Choroid plexus epithelial cell (primary cell): ENCODE measurements at regions not wholly inside any gene's neighbourhood (a gene's known extent, or its start where the extent isn't known, plus 50 kb on each side); places are given as distances from the start of the nearest gene placed in this dataset.

Experiments used
- DNase-seq: peaks from one replicate; pipeline ENCODE4 v3.0.0-alpha.2; 2010; ENCODE audit warnings: low read depth
- H3K4me3 ChIP-seq: 2 replicates; pipeline ENCODE4 v1.5.1; 2011; ENCODE audit warnings: low read depth, mild to moderate bottlenecking, control low read depth, low read length, moderate library complexity
- TF ChIP-seq, protein P1 (sequence below): conservative IDR thresholded peaks from 2 replicates; pipeline ENCODE4 v1.5.1; 2011; ENCODE audit warnings: low read depth, mild to moderate bottlenecking, control low read depth, inconsistent platforms, low read length, moderate library complexity

DNA sequence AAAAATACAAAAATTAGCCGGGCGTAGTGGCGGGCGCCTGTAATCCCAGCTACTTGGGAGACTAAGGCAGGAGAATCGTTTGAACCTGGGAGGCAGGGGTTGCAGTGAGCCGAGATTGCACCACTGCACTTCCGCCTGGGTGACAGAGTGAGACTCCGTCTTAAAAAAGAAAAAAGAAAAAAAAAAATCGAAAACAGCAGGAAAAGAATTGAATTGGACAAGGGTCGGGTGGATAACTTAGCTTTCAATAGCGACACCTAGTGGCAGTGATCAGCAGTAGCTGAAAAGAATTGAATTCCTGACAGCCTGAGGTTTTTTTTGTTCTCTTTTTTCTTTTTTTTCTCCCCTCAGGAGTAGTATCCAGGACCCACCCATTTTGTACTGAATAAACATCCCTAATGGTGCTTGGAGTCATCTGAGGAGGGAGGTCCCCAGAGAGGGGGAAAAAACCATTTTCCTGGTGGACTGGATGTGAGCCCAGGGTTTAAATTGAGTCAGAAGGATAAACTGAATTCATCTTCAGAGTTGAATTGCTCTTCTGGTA lies 55.1 kb downstream of the CYCS start:
- peak overlapping the region; percentile 26 for H3K4me3 ChIP-seq
- TF ChIP-seq, protein P1, sequence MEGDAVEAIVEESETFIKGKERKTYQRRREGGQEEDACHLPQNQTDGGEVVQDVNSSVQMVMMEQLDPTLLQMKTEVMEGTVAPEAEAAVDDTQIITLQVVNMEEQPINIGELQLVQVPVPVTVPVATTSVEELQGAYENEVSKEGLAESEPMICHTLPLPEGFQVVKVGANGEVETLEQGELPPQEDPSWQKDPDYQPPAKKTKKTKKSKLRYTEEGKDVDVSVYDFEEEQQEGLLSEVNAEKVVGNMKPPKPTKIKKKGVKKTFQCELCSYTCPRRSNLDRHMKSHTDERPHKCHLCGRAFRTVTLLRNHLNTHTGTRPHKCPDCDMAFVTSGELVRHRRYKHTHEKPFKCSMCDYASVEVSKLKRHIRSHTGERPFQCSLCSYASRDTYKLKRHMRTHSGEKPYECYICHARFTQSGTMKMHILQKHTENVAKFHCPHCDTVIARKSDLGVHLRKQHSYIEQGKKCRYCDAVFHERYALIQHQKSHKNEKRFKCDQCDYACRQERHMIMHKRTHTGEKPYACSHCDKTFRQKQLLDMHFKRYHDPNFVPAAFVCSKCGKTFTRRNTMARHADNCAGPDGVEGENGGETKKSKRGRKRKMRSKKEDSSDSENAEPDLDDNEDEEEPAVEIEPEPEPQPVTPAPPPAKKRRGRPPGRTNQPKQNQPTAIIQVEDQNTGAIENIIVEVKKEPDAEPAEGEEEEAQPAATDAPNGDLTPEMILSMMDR = peak; percentile 84
- DNase-seq = peak; percentile 88

DNA sequence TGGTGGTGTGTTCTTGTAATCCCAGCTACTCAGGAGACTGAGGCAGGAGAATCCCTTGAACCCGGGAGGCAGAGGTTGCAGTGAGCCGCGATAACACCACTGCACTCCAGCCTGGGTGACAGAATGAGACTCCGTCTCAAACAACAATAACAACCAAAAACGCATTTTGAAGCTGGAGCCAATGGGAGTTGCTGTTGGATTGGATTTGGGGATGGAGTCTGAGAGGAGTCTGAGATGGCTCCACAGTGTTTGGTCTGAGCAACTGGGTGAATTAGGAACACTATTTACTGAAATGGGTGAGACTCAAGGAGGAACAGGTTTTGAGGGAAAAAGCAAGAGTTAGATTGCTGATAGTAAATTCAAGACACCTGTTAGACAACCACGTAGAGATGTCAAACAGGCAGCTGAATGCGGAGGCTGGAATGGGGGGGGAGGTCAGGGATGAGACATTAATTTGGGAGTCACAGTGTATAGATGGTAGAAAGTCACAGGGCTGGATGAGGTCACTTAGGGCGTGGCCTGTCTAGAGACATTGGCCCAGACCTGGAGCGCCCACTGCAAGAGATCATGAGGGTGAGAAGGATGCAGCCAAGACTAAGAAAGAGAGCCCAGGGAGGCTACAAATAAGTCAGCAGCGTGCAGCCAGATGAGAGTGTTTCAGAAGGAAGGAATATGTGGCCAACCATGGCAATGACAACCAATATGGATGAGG lies 56.4 kb downstream of the CYCS start:
- no peak for DNase-seq
- TF ChIP-seq, protein P1 = no peak
- H3K4me3 ChIP-seq = no peak overlapping the region

DNA sequence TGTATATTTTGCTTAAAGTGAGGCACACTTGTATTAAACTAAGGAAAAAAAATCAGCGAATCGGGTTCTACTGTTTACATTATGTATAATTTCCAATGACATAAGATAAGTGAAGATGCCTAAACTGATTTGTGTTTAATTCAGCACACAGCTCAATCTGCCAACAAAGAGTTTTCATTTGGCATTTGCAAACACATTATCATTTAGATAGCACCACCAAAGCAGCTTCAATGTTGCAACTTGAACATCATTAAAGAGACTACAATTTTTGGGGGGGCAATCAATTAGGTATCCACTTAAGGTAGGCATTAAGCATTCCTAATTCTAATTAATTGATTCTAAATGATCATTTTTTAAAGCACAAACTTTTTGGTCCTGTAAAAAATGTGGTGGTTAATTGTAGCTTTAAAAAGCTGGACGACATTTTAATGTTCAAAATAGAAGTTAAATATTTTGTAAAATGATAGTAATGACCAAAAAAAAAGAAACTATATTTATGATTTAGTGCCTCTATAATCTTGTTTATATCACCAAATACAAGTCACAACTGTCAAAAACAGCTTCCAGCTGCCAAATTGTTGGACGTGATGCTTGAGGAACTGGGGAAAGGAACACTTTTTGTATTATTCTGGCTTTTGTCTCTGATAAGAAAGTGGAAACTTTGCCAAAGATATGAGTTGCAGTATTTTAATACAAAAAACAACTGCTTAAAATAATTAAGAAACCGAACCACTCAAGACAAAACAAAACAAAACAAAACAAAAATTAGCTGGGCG lies 57.1 kb downstream of the CYCS start:
- TF ChIP-seq, protein P1 = no peak
- H3K4me3 ChIP-seq = no peak overlapping the region
- DNase-seq = no peak

DNA sequence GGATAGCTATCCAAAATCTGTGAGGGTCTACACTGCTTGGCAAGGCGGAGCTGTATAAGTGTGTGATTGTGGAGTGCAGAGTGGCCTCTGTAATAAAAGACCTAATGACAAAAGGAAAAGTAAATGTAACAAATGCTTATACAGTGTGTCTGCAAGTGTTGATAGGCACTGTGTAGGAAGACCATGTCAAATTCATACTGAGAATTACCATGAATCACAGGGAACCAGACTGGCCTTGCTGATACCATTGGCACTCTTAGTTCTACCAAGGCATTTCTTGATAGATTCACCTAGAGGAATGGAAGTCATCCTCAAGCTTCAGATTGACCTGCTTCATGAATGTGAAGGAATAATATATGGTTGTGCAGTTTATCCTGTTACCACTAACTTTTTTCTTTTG lies 58.8 kb downstream of the CYCS start:
- TF ChIP-seq, protein P1 = no peak
- no peak overlapping the region for H3K4me3 ChIP-seq
- no peak for DNase-seq

DNA sequence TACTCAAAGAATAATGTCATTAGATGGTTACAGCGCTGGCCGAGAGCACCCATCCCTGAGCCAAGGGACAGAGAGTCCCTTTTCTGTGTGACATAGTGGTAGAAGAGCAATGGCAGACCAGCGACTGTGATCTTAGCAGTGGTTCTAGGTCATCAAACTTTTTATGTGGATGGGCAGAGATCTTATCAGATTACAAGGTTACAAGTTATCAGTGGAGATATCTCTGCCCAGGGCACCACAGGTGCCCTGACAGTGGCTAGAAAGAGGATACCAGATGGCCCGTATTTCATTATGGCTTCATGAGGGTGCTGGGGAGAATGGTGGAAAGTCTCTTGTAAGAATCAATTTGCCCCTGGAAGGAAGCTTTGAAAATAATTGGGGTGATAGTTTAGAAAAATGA lies 62.7 kb downstream of the CYCS start:
- TF ChIP-seq, protein P1 = no peak
- DNase-seq = no peak
- no peak overlapping the region for H3K4me3 ChIP-seq

DNA sequence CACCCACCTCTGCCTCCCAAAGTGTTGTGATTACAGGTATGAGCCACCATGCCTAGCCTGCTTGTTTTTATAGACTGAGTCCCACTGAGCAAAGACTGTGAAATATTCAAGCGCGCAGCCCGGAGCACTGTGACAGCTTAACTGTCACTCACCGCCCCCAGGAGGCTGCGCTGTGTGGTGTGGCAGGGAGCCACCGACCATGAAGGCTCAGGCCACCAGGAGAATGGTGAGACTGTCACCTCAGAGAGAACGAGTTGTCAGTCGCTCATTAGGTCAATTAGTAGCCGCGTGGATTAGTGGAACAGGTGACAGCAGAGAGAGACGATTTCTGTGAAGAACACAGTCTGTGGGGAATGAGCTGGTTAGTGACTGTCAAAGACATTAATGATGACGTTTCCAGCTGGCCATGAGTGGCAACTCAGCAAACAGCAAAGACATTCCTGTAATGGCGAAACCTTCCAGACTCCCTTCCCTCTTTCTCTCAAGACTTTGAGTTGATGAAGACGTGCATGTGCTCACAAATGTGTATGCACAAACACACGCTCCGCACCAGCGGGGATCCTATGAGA lies 64.5 kb downstream of the CYCS start:
- TF ChIP-seq, protein P1 = no peak
- H3K4me3 ChIP-seq = no peak overlapping the region
- no peak for DNase-seq
